ENCODE measurements at regions not wholly inside any gene's neighbourhood (a gene's known extent, or its start where the extent isn't known, plus 50 kb on each side); places are given as distances from the start of the nearest gene placed in this dataset.
A peak's percentile ranks its signal among the peaks of the same experiment; 100 is the strongest.

GRCh38 chr15:37165395-37165794 lies 65.0 kb upstream of the MEIS2 start:
- DNase-seq (ENCODE audit: low read depth) = no peak

GRCh38 chr15:37166402-37166801 lies 66.1 kb upstream of the MEIS2 start:
- no peak for DNase-seq (ENCODE audit: low read depth)

- no peak for DNase-seq (ENCODE audit: low read depth)
Observed at GRCh38 chr15:37181339-37181738, 81.0 kb upstream of the MEIS2 start.

GRCh38 chr15:37199545-37199944 lies 99.2 kb upstream of the MEIS2 start:
- DNase-seq (ENCODE audit: low read depth) = no peak

- DNase-seq (ENCODE audit: low read depth) = no peak
Observed at GRCh38 chr15:37203050-37203449, 102.7 kb upstream of the MEIS2 start.

GRCh38 chr15:37204692-37205091 lies 104.3 kb upstream of the MEIS2 start:
- no peak for DNase-seq (ENCODE audit: low read depth)

- no peak for DNase-seq (ENCODE audit: low read depth)
Observed at GRCh38 chr15:37206690-37207089, 106.3 kb upstream of the MEIS2 start.

- no peak for DNase-seq (ENCODE audit: low read depth)
Observed at GRCh38 chr15:37208146-37209040, 108.0 kb upstream of the MEIS2 start.

- no peak for DNase-seq (ENCODE audit: low read depth)
Observed at GRCh38 chr15:37209041-37209363, 108.7 kb upstream of the MEIS2 start.

GRCh38 chr15:37217567-37217966 lies 117.2 kb upstream of the MEIS2 start:
- no peak for DNase-seq (ENCODE audit: low read depth)

- DNase-seq (ENCODE audit: low read depth) = no peak
Observed at GRCh38 chr15:37218351-37218916, 118.1 kb upstream of the MEIS2 start.

GRCh38 chr15:37219211-37219701 lies 118.9 kb upstream of the MEIS2 start:
- DNase-seq (ENCODE audit: low read depth) = no peak

GRCh38 chr15:37220949-37221670 lies 120.8 kb upstream of the MEIS2 start:
- no peak for DNase-seq (ENCODE audit: low read depth)

- no peak for DNase-seq (ENCODE audit: low read depth)
Observed at GRCh38 chr15:37221671-37222145, 121.4 kb upstream of the MEIS2 start.

GRCh38 chr15:37223089-37223488 lies 122.7 kb upstream of the MEIS2 start:
- no peak for DNase-seq (ENCODE audit: low read depth)

- DNase-seq (ENCODE audit: low read depth) = no peak
Observed at GRCh38 chr15:37229855-37230619, 129.7 kb upstream of the MEIS2 start.

- DNase-seq (ENCODE audit: low read depth) = no peak
Observed at GRCh38 chr15:37245358-37245757, 145.0 kb upstream of the MEIS2 start.

GRCh38 chr15:37246065-37246464 lies 145.7 kb upstream of the MEIS2 start:
- no peak for DNase-seq (ENCODE audit: low read depth)

GRCh38 chr15:37246856-37247255 lies 146.5 kb upstream of the MEIS2 start:
- DNase-seq (ENCODE audit: low read depth) = no peak

- DNase-seq (ENCODE audit: low read depth) = no peak
Observed at GRCh38 chr15:37249249-37249648, 148.9 kb upstream of the MEIS2 start.

- DNase-seq (ENCODE audit: low read depth) = no peak
Observed at GRCh38 chr15:37252530-37252929, 152.2 kb upstream of the MEIS2 start.

GRCh38 chr15:37253877-37254276 lies 153.5 kb upstream of the MEIS2 start:
- peak; percentile 38 for DNase-seq (ENCODE audit: low read depth)

Measured in HS-5 (cell line).